ENCODE measurements at regions not wholly inside any gene's neighbourhood (a gene's known extent, or its start where the extent isn't known, plus 50 kb on each side); places are given as distances from the start of the nearest gene placed in this dataset.
"Not testable (repeated sequence)": the region's sequence is repeated elsewhere in the genome, so short reads cannot be mapped to it uniquely, and the experiment has no call there.

GRCh38 chr1:29767769-29768425 lies 531.6 kb downstream of the PTPRU start:
- no peak for DNase-seq (ENCODE audit: low spot score)

- DNase-seq (ENCODE audit: low spot score): no peak
These were observed 530.9 kb downstream of the PTPRU start for GRCh38 chr1:29767088-29767685.

GRCh38 chr1:29762635-29763034 lies 526.3 kb downstream of the PTPRU start:
- DNase-seq (ENCODE audit: low spot score): no peak

DNA sequence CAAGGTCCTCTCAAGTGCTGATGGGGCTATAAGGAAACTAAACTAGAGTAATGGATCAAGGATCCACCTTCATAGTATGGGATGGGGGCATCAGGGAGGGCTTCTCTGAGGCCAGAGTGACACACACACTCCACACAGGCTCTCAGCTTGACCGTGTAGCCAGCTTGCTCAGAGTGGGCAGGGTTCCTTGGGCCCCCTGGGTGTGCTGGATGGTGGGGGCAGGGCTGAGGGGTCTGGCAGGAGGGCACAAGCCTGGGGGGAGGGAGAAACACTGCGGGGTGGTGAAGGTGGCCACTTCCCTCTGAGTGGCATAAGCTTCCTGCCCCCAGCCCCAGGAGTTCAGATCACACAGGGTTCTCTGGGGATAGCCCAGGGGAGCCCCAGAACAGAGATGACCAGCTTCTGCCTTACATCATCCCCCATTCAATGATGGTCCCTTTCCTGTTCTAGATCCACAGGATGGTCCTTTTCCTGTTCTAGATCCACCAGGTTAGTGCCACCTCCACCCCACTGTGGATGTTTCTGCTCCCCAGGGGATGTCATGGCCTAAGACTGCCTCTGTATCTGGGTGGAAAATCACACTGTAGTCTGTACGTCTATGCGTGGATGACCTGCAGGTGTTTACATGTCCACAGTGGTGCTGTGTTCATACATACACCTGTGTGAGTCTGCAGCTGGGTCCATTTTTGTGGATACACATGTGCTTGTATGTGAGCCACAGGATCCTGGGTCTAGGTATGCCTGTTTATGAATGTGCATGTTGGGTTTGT lies 525.0 kb downstream of the PTPRU start:
- DNase-seq (ENCODE audit: low spot score): no peak

GRCh38 chr1:29760067-29760564 lies 523.8 kb downstream of the PTPRU start:
- no peak for DNase-seq (ENCODE audit: low spot score)

- DNase-seq (ENCODE audit: low spot score): no peak
These were observed 522.6 kb downstream of the PTPRU start for GRCh38 chr1:29758781-29759499.

DNA sequence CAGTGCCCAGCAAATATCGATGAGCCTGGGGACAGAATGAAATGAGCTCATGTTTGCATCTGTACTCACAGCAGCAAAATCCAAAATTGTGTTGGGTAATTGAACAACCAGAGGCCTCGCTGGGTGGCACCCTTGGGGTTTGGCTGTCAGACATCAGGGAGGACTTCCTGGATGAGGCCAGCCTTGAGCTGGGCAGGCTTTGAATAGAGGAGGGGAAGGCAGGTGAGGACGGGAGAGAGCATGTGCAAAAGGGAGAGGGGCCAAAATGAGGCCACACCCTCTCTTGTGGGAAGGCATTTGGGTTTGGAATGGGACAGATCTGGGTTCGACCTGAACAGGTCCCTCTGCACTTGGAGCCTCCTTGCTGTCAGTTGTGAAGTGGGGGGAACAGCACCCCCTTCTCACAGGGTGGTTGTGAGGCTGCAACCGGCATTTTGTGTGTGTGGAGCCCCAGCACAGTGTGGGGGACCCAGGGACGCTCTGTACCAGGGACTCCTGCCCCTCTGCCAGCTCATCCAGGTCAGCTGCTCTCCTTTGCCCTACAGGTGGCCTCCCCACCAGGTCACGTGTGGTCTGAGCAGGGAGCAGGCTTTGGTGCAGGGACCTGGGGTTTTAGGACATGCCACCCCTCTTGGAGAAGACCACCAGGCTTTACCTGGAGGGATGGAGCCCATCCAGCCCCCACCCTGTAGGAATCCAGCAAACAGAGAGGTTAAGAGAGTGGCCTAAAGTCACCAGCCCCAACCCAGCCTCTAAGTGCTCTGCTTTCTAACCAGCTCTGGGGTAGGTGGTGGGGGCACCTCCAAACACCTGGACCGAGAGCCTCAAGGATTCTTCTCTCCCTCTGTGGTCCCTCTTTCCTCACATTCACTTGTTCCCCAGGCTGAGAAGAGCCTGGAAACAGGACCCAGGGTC lies 521.8 kb downstream of the PTPRU start:
- DNase-seq (ENCODE audit: low spot score): no peak

DNA sequence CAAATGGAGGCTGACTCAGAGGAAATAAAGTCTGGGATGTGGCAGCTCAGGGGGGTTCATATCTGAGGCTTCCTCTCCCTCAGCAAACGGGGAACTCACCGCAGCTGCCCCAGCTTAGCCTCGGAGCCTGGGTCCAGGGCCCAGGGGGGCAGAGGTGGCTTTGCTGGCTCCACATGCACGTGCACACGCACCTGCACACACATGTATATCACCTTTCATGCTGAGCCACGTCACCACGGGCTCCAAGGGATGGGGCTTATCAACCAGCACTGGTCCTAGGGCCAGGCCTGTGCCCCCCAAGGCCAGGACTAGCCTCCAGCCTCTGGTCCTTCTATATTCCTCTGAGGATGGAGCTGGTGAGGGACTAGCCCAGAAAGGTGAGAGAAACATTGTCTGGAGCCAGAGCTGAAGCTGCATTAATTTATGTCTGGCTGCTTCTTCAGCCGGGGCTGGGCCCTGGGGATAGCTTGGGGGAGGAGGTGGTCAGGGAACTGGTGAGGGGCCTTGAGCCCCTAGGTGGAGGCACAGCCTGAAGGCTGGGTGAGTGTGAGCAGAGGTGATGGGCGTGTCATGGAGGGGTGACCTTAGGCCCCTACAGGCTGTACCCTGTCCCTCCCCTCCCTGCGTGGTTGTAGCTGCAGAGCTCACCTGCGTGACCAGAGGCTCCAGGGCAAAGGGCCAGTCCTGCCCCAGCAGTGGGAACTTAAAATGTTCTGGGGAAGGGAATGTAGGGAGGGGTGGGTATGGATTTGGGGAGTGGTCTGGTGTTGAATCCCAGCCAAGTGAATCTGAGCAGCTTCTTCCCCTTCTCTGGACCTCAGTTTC lies 520.8 kb downstream of the PTPRU start:
- no peak for DNase-seq (ENCODE audit: low spot score)

DNA sequence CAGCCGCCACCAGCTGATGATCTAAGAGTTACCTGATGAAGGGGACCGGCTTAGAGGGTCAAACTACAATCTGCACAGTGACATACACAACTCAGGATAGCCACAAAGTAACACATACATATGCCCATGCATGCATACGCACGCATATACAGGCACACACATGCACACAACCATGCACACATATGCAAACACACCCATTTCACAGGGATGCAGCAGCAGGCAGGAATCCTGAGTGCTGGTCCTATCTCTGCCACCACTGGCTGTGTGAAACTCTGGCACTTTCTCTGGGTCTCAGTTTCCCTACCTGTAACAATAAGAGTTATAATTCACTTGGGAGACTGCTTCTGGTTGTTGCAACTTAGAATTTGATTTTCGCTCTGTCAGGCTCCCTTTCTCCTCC lies 520.2 kb downstream of the PTPRU start:
- DNase-seq (ENCODE audit: low spot score): no peak

GRCh38 chr1:29756085-29756484 lies 519.8 kb downstream of the PTPRU start:
- DNase-seq (ENCODE audit: low spot score): no peak

DNA sequence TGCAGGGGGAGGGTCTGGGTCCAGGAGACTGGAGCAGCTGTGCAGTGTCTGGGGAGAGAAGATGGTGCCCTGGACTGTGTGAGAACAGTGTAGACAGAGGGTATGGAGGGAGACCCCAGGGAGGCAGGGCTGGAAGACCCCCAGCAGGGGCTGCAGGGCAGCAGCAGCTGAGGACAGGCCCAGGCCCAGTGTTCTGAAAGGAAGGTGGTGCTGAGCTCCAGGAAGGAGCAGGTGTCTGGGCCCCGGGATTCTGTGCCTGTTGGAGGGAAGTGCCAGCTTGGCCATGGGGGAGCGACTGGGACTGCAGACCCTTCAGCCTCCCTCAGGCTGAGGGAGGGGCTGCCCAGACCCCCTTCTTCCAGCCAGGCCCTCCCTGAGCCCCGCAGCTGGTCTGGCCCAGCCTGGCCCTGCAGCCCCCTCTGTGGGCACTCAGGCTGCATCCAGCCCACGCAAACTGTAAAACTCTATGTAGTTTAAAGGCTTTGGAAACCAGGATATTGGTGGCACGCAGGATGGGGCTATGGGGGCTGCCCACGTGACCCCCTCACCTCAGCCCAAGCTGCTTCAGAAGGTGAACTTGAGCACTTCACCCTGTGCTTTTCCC lies 519.2 kb downstream of the PTPRU start:
- not testable (repeated sequence) for DNase-seq (ENCODE audit: low spot score)

DNA sequence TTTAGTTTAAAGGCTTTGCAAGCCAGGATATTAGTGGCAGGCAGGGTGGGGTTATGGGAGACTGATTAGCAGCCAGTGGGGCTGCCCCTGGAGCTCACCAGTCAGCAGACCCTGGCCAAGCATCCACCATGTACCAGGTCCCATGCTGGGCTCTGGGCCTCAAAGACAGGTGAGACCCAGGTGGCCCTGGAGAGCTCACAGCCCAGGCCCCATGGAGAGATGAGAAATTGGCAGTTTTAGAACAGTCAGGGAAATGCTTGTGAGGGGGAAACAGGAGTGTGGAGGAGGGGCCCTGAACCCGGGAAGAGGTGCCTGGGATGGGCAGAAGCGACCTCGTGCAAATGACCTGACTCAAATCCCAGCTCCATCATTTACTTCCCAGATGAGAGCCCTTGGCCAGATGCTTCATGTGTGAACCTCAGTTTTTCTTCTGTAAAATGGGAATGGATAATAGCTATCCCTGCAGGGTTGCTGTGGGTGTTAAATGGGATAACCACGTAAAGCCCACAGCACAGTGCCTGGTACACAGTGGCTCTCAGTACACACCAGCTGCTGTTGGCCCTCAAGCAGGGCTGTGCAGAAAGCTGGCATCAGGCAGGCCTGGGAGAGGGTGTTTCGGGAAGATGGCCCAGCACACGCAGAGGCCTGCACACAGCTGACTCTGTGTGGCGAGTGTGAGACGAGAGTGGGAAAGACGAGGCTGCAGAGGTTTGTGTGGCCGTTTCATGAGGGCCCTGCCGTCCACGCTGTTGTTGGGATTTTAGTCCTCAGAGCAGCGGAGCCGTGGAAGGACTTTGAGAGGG lies 518.5 kb downstream of the PTPRU start:
- no peak for DNase-seq (ENCODE audit: low spot score)

DNA sequence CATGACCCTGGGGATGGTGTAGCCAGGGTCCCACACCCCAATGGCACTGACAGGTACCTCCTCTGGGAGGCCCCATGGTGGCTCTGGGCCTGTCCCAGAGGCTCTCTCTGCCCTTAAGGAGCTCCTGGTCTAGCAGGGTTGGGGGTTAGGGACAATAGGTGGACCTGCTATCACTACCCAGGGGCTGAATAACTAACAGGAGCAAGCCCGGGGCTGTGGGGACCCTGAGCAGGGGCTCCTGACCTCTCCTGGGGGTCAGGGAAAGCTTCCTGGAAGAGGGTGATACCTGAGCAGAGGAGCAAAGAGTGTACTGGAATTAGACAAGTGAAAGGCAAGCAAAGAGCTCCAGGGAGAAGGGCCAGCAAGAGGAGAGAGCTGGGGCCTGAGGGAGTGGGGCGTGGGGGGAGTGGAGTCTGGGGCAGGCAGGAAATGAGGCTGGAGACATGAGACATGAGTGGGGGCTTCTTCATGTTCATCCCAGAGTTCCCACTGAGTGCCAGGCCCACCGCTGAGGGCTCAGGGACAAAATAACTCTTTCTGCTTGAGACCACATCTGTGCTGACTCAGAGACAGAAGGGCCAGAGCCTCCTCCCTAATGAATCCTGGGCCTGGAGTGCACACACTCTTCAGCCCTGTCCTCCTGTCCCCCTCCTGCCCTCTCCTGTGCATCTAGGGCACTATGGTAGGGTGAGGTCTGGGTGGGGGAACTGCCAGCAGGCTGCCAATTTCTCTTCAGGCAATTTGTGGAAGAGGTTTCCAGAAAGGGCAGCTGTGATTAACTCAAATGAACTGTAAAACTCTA lies 517.6 kb downstream of the PTPRU start:
- DNase-seq (ENCODE audit: low spot score): no peak

DNA sequence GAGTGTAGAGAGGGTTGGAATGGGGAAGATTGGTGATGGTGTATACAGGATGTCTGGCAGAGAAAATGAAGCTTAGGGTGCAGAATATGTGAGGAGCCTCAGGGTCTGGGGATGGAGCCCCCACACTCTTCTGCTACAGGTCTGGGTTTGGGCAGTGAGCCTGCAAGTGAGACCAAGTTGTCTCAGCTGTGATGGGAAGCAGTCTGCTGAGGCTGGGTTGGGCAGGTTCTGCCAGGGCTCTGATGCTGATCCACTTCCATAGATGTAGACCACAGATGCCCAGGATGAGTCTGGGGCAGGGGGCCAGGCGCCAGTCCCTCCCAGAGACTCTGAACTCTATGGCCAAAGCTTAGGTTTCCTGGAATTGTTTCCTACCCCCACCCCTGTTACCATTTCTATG lies 516.9 kb downstream of the PTPRU start:
- no peak for DNase-seq (ENCODE audit: low spot score)

GRCh38 chr1:29752141-29752540 lies 515.8 kb downstream of the PTPRU start:
- DNase-seq (ENCODE audit: low spot score): no peak

DNA sequence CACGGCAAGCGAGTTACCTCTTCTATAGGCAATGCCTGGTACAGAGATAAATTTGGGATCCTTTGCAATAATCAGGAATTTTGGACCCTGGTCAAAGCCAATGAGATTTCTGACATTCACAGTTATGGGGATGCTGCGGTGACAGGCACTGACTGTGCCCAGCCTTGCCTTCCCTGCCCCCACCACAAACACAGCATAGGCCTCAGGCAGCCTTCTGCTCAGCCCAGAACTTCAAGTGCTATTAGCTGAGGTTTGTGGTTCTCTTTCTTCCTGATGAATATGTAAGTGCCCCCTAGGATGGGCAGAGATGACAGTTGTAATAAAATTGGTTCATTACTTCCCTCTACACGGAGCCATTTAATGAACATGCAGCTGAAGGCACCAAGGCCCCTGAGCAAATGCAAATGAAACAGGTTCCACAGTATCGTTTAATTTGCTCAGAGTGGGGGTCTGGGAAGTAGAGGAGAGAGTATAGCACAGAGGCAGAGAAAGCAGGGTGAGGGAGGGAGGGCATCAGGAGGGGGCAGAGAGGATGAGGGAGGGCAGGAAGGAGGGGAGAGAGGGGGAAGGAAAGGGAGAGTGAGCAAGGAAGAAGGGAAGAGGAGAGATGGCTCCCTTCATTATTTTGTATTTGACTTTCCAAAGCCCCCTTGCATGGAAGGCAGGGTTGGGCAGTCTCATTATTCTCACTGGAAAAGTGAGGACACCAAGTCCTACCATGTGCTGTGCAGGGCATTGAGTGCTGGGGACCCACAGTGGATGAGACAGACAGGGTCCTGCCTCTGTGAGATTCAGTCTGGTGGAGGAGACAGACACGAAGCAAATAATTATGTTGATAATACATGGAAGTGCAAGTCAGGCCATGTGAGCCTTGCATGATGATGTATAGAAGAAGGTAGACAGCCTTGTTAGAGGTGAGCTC lies 513.0 kb downstream of the PTPRU start:
- DNase-seq (ENCODE audit: low spot score): no peak

DNA sequence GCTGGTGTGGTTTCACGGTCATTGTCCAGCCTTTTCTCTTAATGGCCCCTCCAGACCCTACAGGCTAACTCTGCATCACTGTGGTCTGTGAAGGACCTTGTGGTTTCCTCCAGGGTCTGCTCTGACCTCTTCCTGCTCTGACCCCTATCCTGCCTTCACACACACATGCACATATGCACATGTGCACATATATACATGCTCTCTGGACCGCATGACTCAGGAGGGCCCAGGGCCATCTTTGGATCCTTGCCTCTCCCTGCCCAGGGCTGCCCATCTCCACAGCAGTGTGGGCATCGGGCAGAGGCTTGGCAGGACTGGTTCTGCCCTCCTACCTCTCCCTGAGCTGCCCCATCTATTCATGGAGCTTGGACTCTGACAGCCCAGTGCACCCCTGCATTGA lies 510.9 kb downstream of the PTPRU start:
- DNase-seq (ENCODE audit: low spot score): no peak
